Activated CD4-positive, CD25-positive, alpha-beta regulatory T cell (primary cell): ENCODE measurements at regions not wholly inside any gene's neighbourhood (a gene's known extent, or its start where the extent isn't known, plus 50 kb on each side); places are given as distances from the start of the nearest gene placed in this dataset.

Experiments
- DNase-seq, 4 experiments: peaks; one replicate each; lab custom pipeline; 2025; lab: John Stamatoyannopoulos, UW

DNA sequence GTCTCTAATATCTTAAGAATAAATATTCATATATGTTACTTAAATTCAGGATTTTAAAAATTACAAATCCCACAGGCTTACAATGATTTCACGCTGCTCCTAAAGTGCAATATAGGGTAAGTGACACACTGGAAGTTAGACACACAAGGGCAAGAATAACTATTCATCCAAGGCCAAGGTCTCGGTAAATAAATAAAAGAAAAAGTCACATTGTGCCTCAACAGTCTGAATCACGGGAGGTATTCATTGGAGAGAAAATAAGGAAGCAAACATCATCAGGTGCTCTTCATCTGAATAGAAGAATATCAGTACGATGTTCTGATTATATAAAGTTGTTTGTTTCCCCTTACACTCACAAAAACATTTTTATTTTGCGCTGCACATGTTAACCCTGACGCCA is 820.2 kb downstream of the TRIB2 start:
- no peak for DNase-seq

DNA sequence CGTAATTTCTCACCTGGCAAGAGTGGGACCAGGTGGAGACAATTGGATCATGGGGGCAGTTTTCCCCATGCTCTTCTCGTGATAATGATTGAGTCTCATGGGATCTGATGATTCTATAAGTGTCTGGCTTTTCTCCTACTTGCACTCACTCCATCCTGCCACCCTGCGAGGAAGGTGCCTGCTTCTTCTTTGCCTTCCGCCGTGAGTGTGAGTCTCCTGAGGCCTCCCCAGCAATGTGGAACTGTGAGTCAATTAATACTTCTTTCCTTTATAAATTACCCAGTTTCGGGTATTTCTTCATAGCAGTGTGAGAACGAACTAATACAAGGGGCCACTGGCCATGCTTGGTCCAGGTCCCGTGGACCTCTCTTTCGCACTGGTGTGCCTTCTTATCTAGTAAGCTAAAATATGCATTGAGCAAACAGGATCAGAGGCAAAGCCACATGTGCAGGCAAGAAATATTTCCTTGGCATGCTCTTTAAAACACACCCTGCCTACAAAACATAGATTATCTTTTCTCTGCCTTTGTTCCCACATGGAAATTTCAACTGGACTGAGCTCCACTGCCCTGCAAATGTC is 821.1 kb downstream of the TRIB2 start:
- no peak for DNase-seq

DNA sequence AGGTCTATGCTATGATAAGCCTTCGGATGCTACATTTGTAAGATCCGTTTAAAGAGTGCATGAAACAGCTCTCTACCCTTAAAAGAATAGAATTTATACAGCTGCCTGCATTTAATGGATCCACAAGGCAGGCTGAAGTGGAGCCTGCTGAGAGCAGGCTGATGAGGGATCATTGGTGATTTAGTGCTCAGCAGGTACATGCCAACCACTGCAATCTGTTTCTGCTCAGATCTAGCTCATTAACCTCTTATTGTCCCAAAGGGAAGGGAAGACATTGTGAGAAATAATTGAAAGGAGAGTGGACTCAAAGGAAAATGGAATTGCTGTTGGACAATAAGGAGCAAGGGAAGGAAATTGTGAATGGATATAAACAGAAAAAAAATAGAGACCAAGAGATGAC is 822.6 kb downstream of the TRIB2 start:
- DNase-seq = no peak

DNA sequence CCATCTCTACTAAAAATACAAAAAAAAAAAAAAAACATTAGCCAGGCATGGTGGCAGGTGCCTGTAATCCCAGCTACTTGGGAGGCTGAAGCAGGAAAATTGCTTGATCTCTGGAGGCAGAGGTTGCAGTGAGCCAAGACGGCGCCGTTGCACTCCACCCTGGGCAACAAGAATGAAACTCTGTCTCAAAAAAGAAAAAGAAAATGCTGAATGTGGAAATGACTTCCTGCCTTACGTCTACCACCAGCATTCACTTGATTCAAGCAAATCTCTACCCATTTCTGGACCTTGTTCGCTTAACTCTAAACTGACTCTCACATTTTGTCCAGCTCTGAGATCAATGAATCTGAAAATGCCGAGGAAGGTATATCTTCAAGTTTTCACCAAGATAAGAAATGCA is 825.3 kb downstream of the TRIB2 start:
- DNase-seq = no peak

DNA sequence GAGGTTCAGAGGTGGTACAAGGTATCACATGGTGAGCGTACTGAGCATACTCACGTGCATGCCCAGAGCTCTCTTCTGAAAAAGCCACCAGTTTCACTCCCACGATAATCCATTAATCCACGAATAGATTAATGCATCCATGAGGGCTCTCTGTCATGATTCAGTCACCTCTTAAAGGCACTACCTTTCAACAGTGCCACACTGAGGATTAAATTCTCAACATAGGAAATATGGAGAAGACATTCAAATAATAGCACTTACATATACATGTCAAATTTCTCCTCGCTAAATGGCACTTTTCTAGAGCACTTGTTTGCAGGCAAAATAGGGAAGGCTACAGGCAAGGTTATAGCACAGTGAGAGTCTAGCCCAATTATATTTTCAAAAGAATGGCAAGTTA is 825.9 kb downstream of the TRIB2 start:
- DNase-seq = no peak

DNA sequence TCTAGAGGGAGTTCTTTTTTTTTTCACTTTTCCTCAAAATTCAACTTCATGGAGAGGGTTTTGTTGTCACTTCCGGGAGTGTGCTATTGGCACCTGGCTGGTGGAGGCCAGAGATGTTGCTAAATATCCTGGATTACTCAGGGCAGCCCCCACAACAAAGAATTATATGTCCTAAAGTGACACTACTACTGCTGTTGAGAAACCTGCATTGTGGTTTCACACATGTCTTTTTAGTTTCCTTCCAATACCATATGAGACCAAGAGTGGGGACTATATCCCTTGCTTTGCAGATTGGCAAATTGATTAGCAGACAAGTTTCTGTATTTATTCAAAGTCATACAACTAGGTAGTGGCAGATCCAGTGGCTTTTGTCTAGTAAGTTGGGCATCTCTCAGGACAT is 826.8 kb downstream of the TRIB2 start:
- DNase-seq = no peak

DNA sequence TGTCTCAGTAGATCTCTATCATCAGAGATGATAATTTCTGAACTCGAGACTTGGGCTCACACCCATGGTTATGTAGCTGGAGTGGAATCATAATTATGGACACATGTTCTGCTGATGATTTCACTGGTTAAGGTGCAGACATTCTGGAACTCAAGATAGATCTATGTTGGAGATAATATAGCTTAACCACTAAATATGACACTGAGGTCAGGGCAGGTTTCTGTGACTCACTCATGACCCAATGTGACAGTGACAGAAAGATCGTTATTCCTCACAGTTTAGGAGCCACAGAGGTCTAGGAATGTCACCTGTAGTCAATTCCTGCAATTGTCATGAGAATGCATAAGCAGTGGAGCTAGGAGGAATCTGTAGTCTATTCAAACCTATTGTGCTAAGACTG is 828.6 kb downstream of the TRIB2 start:
- no peak for DNase-seq

DNA sequence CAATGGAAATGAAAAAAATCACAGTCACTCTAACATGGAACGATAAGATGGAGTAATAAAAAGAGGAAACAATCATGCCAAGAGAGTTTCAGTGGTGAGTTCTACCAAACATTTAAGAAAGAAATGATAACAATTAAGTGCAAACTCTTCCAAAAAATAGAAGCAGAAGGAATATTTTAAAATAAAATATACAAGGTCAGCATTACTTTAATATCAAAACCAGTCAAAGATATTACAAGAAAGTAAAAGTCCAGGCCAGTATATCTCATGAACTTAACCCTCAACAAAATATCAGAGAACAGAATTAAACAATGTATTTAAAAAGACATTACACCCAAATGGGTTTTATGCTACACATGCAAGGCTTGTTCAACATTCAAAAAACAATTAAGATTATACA is 829.4 kb downstream of the TRIB2 start:
- DNase-seq = no peak

DNA sequence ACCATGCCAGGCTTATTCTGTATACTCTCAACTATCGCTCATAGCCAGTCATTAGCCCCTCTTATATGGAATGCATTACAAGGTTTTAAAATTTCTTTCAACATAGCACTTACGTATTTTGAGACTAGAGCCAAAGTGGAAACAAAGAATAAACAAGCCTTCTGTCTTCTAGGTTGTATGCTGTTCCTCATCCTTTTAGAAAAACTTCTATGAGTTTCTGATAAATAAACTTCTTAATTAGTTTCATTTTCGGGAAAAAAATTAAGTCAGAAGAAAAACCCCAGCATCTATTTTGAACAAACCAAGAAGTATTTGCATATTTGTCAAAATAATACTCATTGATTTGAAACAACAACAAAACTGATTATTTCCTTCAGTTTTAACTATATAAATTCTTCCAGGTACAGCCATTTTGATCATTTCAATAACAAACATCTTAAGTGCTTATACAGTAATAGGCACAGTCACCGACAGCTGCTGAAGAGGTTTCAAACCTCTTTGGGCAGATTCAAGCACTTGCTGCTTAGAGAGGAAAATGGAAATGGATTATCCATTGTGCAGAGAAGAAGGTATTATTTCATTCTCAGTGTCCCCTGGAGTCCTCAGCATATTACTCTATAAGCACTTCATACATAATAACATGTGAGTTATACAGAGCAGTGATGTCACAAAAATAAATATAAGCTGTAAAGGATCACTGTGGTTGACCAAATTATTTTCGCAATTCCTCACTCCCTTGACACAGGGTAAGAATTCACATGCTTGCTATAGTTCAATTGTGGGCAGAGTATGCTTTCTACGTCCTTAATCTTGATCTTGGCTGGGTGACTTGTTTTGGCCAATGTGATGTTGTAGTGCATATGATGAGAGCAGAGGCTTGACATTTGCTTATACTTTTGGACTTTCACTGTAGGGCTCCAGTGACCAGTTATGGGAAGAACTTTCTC is 833.8 kb downstream of the TRIB2 start:
- no peak for DNase-seq

DNA sequence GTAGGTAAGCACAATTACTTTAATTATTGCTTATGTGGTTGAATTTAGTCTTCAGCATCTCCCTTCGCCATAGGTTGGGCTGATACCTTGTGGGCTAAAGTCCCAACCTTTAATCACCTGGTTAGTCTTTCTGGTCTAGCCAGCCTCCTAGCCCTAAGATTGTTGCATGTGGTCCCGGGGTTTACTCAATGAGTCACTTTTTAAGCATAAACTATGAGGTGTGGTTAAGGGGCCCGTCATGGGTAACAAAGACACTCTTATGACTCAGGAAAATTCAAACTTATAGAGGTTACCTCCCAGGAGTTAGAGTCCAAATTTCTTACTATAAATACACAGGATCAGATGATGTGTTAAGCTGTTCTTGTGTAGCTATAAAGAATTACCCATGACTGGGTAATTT is 841.6 kb downstream of the TRIB2 start:
- no peak for DNase-seq

DNA sequence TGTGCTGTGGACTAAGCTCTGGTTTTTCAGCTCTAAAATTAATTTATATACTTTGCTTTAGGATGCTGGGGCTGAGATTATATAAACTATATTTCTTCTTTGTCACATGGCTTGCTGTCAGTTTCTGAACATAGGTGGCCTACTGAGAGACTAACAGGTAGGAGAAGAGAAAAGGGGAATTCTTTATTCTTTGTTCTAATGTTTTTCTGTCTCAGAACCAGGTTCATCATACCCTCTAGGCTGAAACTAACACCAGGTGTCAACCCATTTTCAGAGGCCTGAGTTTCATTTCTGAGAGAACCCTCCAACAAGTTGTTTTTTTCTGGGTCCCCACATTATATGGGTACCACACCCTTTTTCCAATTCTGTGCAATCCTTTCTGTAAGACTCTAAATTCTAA is 843.6 kb downstream of the TRIB2 start:
- no peak for DNase-seq

DNA sequence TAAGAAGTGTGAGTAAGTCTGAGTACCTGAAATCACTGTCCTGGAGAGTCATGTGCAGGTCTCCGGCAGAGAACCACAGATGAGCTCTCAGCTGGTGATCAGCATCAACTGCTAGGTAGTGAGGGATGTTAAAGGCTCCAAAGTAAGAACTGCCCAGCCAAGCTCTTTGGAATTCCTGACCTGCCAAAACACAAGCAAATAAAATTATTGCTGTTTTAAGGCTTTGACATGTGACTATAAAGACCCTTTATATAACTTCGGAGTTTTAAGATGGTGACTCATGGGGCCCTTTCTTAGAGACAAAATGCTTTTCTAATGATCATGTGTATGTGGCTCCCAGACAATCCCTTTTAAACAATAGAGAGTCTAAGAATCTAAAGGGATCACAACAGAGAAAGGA is 855.7 kb downstream of the TRIB2 start:
- DNase-seq = no peak

DNA sequence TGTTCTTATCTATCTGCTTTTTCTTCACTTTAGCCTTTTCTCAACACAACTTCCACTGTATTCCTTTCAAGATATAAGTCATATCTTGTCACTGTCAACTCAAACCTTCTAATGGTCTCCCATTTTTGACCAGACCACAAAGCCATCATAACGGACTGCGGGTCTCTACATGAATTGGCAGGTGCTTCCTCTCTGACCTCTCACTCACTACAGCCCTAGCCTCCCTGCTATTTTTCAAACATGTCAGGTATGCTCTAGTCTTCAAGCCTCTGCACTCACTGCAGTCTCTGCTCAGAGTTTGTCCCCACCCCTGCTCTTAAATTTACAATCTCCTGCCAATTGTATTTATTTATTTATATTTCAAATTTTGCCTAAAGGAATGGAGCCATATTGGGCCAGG is 858.1 kb downstream of the TRIB2 start:
- no peak for DNase-seq

DNA sequence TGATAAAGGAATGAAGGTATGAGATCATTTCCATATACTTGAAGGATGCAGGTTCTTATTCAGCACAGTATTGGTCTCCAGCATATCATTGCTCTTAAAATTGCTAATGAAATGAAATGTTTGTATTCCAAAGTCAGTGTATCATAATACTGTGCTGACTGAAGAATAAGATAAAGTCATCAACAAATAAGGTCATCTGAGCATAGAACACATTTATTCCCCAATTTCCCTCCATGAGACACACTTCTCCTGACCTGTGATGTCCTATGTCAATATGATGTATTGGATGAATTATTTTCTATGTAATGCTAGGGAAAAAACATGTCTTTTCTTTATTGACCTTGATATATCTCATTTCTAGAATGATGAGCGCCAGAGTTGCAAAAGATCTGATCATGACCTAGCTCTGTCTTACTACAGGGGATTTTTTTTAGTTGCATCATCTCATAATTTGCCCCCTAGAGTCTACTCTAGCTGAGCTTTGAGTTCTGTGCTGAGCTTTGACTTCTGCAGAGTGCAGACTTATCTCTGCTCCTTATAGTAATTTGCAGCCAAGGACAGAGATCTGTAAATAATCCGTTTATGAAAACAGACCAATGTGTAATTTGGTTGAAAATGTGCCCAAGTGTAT is 859.8 kb downstream of the TRIB2 start:
- DNase-seq = no peak

DNA sequence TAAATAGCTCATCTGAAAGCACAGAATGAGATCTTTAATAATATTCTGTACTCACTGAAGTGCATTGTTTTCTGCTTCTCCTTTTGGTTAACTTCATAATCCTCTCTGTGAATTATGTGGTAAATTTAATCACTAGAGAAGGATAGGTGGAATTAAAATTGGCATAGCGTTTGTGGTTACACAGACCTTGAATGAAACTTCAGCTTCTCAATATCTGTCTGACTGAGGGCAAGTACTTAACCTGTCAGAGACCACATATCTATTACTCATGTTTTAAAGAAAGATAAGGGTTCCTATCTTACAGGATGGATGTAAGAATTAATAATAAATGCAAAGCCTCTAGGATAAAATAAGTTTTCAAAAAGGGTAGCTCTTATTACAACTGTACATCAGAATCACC is 861.8 kb downstream of the TRIB2 start:
- DNase-seq = no peak

DNA sequence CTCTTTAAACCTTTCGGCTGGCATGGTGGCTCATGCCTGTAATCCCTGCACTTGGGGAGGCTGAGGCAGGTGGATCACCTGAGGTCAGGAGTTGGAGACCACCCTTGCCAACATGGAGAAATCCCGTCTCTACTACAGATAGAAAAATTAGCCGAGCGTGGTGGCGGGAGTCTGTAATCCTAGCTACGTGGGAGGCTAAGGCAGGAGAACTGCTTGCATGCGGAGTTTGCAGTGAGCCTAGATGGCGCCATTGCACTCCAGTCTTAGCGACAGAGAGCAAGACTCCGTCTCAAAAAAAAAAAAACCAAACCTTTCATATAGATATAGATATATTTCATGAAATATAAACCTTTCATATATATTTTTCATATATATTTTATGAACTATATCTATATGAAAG is 864.7 kb downstream of the TRIB2 start:
- no peak for DNase-seq

DNA sequence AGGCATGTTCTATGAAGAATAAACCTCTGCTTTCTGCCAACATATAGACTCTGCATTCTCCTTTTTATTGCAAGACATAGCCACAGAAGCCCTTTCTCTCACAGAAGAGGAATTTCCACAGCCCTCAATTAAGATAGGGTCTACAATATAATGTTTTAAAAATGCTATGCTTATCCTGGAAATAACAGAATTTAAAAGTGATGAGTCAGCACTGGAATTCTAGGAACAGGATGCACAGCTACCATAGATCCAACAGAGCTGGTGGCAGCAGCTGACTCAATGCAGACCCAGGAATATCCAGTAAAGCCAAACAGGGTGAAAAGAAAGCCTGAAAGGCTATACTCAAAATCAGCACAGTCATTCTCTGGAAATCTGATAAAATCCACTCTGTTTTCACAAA is 866.9 kb downstream of the TRIB2 start:
- no peak for DNase-seq

DNA sequence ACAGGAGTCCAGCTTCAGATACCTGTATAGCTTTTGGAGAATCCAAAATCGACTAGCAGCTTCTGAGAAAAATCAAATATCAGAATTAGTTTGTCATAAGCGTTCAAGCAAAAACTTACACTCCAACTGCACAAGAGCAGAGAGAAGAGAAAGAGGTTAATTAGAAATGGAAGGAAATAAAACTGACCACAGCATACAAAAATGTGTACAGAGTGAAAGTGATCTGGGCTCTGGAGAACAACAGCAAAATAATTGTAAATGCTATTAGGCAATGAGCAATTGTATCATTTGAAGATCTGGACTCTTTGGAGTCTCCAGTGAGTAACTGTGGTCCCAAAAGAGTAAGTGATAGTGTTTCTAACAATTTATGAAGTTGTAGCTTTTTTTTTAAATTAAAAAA is 867.3 kb downstream of the TRIB2 start:
- no peak for DNase-seq

DNA sequence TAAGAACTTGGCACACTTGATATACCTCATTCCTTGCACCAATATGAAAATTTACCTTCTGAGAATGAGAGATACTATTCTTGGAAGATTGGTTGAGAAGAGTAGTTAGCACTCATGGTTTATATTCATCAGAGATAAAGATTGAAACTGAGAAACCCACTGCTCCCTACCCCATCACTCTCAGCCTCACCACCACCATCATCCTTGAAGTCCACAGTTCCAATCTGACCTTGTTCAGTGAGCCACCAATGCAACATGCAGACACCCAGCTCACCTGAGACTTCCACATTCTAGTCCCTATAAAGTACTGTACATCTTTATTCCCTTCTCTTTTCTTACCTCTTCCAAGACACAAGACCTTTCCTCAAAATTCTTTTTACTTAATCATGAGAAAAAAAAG is 869.0 kb downstream of the TRIB2 start:
- DNase-seq = no peak

DNA sequence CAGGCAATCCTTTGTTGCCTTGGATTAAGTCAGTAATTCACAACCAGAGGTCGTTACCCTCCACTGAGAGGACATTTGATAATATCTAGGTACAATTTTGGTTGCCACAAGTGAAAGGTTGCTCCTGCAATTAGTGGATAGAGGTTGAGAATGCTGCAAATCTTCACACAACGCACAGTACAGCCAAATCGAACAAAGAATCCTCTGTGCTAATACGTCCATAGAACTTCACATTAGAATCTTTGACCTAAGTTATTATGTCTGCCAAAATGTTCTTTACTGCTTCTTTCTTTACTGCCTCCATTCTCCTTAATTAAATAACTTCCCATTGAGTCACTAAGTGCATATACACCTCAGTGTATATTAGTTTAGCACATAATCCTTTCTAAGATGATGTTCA is 879.5 kb downstream of the TRIB2 start:
- no peak for DNase-seq

DNA sequence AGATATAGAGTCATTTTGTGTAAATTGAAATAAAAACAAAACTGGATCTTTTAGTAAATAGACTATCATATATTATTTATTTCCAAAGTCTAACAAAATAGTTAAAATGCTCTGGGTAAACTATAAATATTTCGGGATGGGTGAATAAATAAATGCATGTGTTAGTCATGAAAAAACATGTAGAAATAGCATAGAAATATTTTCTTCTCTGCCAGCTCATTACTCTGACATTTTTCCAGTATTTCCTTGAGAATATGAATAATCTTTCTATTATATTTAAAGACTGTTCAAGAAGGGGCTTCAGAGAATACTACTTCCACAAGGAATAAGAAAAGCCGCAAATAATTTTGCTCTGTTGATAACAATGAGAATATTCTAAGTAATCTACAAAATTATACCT is 880.4 kb downstream of the TRIB2 start:
- no peak for DNase-seq

DNA sequence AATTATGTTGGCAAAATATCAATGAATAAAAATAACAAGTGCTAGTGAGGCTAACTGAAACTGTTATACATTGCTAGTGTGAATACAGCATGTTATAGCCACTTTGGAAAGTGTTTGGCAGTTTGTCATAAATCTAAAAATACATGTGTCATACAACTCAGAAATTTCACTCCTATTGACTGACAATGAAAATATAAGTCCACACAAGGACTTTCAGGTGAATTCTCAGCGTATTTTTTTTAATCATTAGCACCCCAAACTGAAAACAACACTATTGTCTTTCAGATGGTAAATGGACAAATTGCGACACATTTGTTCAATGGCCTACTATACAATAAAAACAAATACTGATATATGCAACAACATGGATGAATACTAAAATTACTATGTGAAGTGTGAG is 884.8 kb downstream of the TRIB2 start:
- DNase-seq = no peak

DNA sequence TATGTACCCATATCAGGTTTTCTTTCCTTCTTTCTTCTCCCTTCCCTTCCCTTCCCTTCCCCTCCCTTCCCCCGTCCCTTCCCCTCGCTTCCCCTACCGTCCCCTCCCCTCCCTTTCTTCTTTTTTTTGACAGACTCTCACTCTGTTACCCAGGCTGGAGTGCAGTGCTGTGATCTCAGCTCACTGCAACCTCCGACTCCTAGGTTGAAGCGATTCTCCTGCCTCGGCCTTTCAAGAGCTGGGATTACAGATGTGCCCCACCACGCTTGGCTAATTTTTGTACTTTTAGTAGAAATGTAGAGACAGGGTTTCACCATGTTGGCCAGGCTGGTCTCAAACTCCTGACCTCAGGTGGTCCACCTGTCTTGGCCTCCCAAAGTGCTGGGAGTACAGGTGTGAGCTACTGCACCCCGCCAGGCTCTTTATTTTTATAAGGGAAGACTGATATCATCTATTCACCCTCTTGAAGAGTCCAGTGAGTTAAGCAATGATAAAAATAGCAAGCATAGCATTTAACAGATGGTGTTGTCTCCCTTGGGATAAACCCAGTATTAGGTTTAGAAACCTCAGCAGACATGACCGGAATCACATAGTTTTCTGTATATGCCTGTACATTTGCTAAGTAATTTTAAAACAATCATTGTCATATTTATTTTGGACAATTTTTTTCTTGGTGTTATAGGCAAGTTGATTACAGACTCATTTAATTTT is 888.4 kb downstream of the TRIB2 start:
- no peak for DNase-seq
